Uterus (tissue), 3 donors: ENCODE measurements at regions not wholly inside any gene's neighbourhood (a gene's known extent, or its start where the extent isn't known, plus 50 kb on each side); places are given as distances from the start of the nearest gene placed in this dataset.

Source experiments
- DNase-seq, 2 donors: peaks; one replicate each; pipeline ENCODE4 v3.0.0-alpha.2; 2019 to 2020
- H3K27ac ChIP-seq, 2 donors: fragments of 200-600 bp; sonication (generic); 1 replicate in 1 of 2; 2 replicates in 1 of 2; pipeline ENCODE4 v1.5.1; 2016 to 2018
- H3K27me3 ChIP-seq, 2 donors: fragments of 200-600 bp; sonication (generic); one replicate each; pipeline ENCODE4 v1.5.1; 2018 to 2019; ENCODE audit warnings: control low read depth in 1 of 2
- H3K36me3 ChIP-seq, 2 donors: fragments of 200-600 bp; sonication (generic); one replicate each; pipeline ENCODE4 v1.5.1; 2019; ENCODE audit warnings: control low read depth in 1 of 2
- H3K4me1 ChIP-seq, 2 donors: fragments of 200-600 bp; sonication (generic); one replicate each; pipeline ENCODE4 v1.5.1; 2018 to 2019; ENCODE audit warnings: control low read depth in 1 of 2
- H3K4me3 ChIP-seq, 2 donors: fragments of 200-600 bp; sonication (generic); 1 replicate in 1 of 2; 2 replicates in 1 of 2; pipeline ENCODE4 v1.5.1; 2018 to 2019; ENCODE audit warnings: mild to moderate bottlenecking in 1 of 2
- H3K9me3 ChIP-seq, 2 donors: fragments of 200-600 bp; sonication (generic); one replicate each; pipeline ENCODE4 v1.5.1; 2019; ENCODE audit warnings: control low read depth in 1 of 2
- CTCF ChIP-seq, 4 experiments: fragments of 200-600 bp in 2 of 4; fragments of 450-650 bp in 2 of 4; sonication (generic) in 2 of 4; IDR thresholded peaks; one replicate each; pipeline ENCODE4 v1.5.1; 2016 to 2019; ENCODE audit warnings: antibody characterized with exemption in 4 of 4, mild to moderate bottlenecking in 2 of 4, moderate library complexity in 1 of 4
- POLR2A ChIP-seq, 2 donors: fragments of 450-650 bp; IDR thresholded peaks; one replicate each; pipeline ENCODE4 v1.6.1; 2016; ENCODE audit warnings: antibody characterized with exemption in 2 of 2, mild to moderate bottlenecking in 1 of 2, moderate library complexity in 1 of 2
- intact Hi-C: fragments of 100-400 bp; cut with DNase I; formaldehyde crosslinking; loops from one replicate; pipeline ENCODE4 v1.15.1; 2023; ENCODE audit warnings: low total_unique reads
- donor health status: DM: yes; HTN: yes; CAD: no.

GRCh38 chr12:58513301-58513834 lies 406.9 kb downstream of the LRIG3 start:
- no peaks in the 10 kb centered on the region for H3K9me3 ChIP-seq
- TF ChIP-seq CTCF (IDR thresholded peaks at IDR 0.05) (no peak), POLR2A (IDR thresholded peaks at IDR 0.05) (no peak)
- intact Hi-C loops: no loop called here

GRCh38 chr12:58513852-58514251 lies 406.5 kb downstream of the LRIG3 start:
- no peak for DNase-seq
- Histone ChIP-seq H3K4me1 (no peaks in the 10 kb centered on the region), H3K36me3 (no peaks in the 10 kb centered on the region), H3K9me3 (no peaks in the 10 kb centered on the region), H3K4me3 (no peak overlapping the region), H3K27ac (no peak overlapping the region), H3K27me3 (no peaks in the 10 kb centered on the region)
- intact Hi-C loops: no loop called here
- TF ChIP-seq CTCF (IDR thresholded peaks at IDR 0.05) (no peak), POLR2A (IDR thresholded peaks at IDR 0.05) (no peak)

More at GRCh38 chr12:58513301-58513834, 406.9 kb downstream of the LRIG3 start:
- Histone ChIP-seq H3K27ac (no peak overlapping the region), H3K4me1 (no peaks in the 10 kb centered on the region), H3K36me3 (no peaks in the 10 kb centered on the region), H3K4me3 (no peak overlapping the region), H3K27me3 (no peaks in the 10 kb centered on the region)
- no peak for DNase-seq

- TF ChIP-seq POLR2A (IDR thresholded peaks at IDR 0.05): no peak
- no peak for TF ChIP-seq CTCF (IDR thresholded peaks at IDR 0.05)
- no peaks in the 10 kb centered on the region for H3K36me3 ChIP-seq
- H3K4me1 ChIP-seq: no peaks in the 10 kb centered on the region
- no peaks in the 10 kb centered on the region for H3K27me3 ChIP-seq
- H3K4me3 ChIP-seq: no peak overlapping the region
- H3K9me3 ChIP-seq: no peaks in the 10 kb centered on the region
- H3K27ac ChIP-seq: no peak overlapping the region
- no peak for DNase-seq
- intact Hi-C loops: no loop called here
Observed at GRCh38 chr12:58519839-58520238, 400.5 kb downstream of the LRIG3 start.

- no peaks in the 10 kb centered on the region for H3K9me3 ChIP-seq
- H3K27ac ChIP-seq: no peak overlapping the region
- TF ChIP-seq POLR2A (IDR thresholded peaks at IDR 0.05) (no peak), CTCF (IDR thresholded peaks at IDR 0.05) (no peak)
- no peak overlapping the region for H3K4me3 ChIP-seq
- DNase-seq: no peak
- no peaks in the 10 kb centered on the region for H3K36me3 ChIP-seq
- intact Hi-C loops: no loop called here
- H3K27me3 ChIP-seq: no peaks in the 10 kb centered on the region
- no peaks in the 10 kb centered on the region for H3K4me1 ChIP-seq
Observed at GRCh38 chr12:58521152-58521551, 399.2 kb downstream of the LRIG3 start.

GRCh38 chr12:58521796-58522195 lies 398.5 kb downstream of the LRIG3 start:
- no peak for DNase-seq
- Histone ChIP-seq H3K36me3 (no peaks in the 10 kb centered on the region), H3K9me3 (no peaks in the 10 kb centered on the region), H3K4me1 (no peaks in the 10 kb centered on the region), H3K27me3 (no peaks in the 10 kb centered on the region), H3K4me3 (no peak overlapping the region), H3K27ac (no peak overlapping the region)
- intact Hi-C loops: no loop called here
- TF ChIP-seq CTCF (IDR thresholded peaks at IDR 0.05) (no peak), POLR2A (IDR thresholded peaks at IDR 0.05) (no peak)
